ACC112 (cell line): ENCODE measurements at regions not wholly inside any gene's neighbourhood (a gene's known extent, or its start where the extent isn't known, plus 50 kb on each side); places are given as distances from the start of the nearest gene placed in this dataset.
"Not testable (repeated sequence)": the region's sequence is repeated elsewhere in the genome, so short reads cannot be mapped to it uniquely, and the experiment has no call there.

Source experiments
- H2AFZ ChIP-seq: fragments of 200-600 bp; sonication (generic); one replicate; pipeline ENCODE4 v1.6.0; 2017; ENCODE audit warnings: antibody characterized with exemption, low read length; ENCODE audit not compliant: unreplicated experiment
- H3K27ac ChIP-seq: fragments of 200-600 bp; sonication (generic); 2 replicates; pipeline ENCODE4 v1.5.1; 2014; ENCODE audit warnings: low read depth, mild to moderate bottlenecking, antibody characterized with exemption, low read length, moderate library complexity
- H3K27me3 ChIP-seq: fragments of 200-600 bp; sonication (generic); 2 replicates; pipeline ENCODE4 v1.6.1; 2014; ENCODE audit warnings: mild to moderate bottlenecking, antibody characterized with exemption, low read length, moderate library complexity, mixed read lengths; ENCODE audit not compliant: insufficient read depth
- H3K36me3 ChIP-seq: fragments of 200-600 bp; sonication (generic); 2 replicates; pipeline ENCODE4 v1.6.1; 2016; ENCODE audit warnings: mild to moderate bottlenecking, antibody characterized with exemption, low read length, moderate library complexity, mixed read lengths; ENCODE audit not compliant: insufficient read depth
- H3K4me1 ChIP-seq: fragments of 200-600 bp; sonication (generic); one replicate; pipeline ENCODE4 v1.6.1; 2016; ENCODE audit warnings: low read length, mixed read lengths; ENCODE audit not compliant: insufficient read depth, unreplicated experiment, control insufficient read depth
- H3K4me3 ChIP-seq: fragments of 200-600 bp; sonication (generic); 2 replicates; pipeline ENCODE4 v1.5.1; 2014; ENCODE audit warnings: mild to moderate bottlenecking, low read depth, low read length
- H3K79me2 ChIP-seq: fragments of 200-600 bp; sonication (generic); one replicate; pipeline ENCODE4 v1.6.0; 2016; ENCODE audit warnings: low read length; ENCODE audit not compliant: control insufficient read depth, unreplicated experiment, insufficient read depth

GRCh38 chr5:15116996-15117395, 245.4 kb upstream of the ANKH start:
- Histone ChIP-seq H3K27ac (no peak overlapping the region), H2AFZ (no peak overlapping the region), H3K27me3 (peaks cover 33% of the 10 kb centered on the region; the same call in 1 of the 2 replicates), H3K4me3 (no peak overlapping the region), H3K36me3 (no peaks in the 10 kb centered on the region), H3K4me1 (no peaks in the 10 kb centered on the region), H3K79me2 (no peaks in the 10 kb centered on the region)

GRCh38 chr5:15106530-15107283, 235.1 kb upstream of the ANKH start:
- no peak overlapping the region for H3K27ac ChIP-seq

DNA sequence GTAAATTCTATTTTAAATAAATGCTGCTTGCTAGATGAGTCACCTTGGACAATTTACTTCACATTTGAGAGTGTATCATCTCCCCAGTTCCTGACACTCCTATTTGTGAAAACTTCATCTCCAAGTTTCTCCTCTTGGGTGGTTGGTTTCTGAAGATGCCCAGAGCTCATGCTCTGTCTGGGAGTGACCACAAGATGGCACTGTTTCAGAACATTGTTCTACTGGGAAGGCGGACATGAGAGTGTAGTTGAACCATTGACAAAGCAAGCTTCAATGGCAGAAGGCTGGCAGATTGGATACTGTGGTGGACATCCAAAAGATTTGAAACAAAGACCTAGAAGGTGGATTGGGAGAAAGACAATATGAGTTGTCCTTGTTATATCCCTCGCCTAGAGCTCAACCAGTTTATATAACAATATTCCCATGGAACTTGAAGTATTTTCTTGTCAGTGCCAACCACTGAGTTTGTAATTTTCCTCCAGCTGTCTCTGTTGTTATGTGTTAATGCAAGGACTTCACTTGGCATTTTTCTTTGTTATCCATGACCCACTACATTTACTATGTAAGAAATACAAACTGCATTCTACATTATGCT, 234.3 kb upstream of the ANKH start:
- Histone ChIP-seq H3K4me3 (no peak overlapping the region), H3K27ac (no peak overlapping the region), H3K36me3 (no peaks in the 10 kb centered on the region), H3K27me3 (peaks cover 26% of the 10 kb centered on the region), H3K4me1 (no peaks in the 10 kb centered on the region), H3K79me2 (no peaks in the 10 kb centered on the region), H2AFZ (no peak overlapping the region)

More at GRCh38 chr5:15106530-15107283, 235.1 kb upstream of the ANKH start:
- no peaks in the 10 kb centered on the region for H3K36me3 ChIP-seq
- no peak overlapping the region for H2AFZ ChIP-seq
- peaks cover 26% of the 10 kb centered on the region for H3K27me3 ChIP-seq
- no peak overlapping the region for H3K4me3 ChIP-seq
- no peaks in the 10 kb centered on the region for H3K79me2 ChIP-seq
- no peaks in the 10 kb centered on the region for H3K4me1 ChIP-seq

- Histone ChIP-seq H3K36me3 (no peaks in the 10 kb centered on the region), H3K27ac (no peak overlapping the region), H2AFZ (no peak overlapping the region), H3K79me2 (no peaks in the 10 kb centered on the region), H3K4me1 (no peaks in the 10 kb centered on the region), H3K27me3 (peaks cover 26% of the 10 kb centered on the region), H3K4me3 (no peak overlapping the region)
These were observed 232.3 kb upstream of the ANKH start for GRCh38 chr5:15103864-15104263.

GRCh38 chr5:15103130-15103529, 231.6 kb upstream of the ANKH start:
- no peaks in the 10 kb centered on the region for H3K4me1 ChIP-seq
- no peak overlapping the region for H3K4me3 ChIP-seq
- H3K27me3 ChIP-seq, result peaks cover 26% of the 10 kb centered on the region
- no peak overlapping the region for H3K27ac ChIP-seq
- H2AFZ ChIP-seq, result no peak overlapping the region
- H3K79me2 ChIP-seq, result no peaks in the 10 kb centered on the region
- H3K36me3 ChIP-seq, result no peaks in the 10 kb centered on the region

- H3K27me3 ChIP-seq, result peaks cover under 1% of the 10 kb centered on the region; the same call in 1 of the 2 replicates
- H2AFZ ChIP-seq, result no peak overlapping the region
- H3K79me2 ChIP-seq, result no peaks in the 10 kb centered on the region
- no peaks in the 10 kb centered on the region for H3K4me1 ChIP-seq
- H3K4me3 ChIP-seq, result no peak overlapping the region
- H3K36me3 ChIP-seq, result no peaks in the 10 kb centered on the region
- H3K27ac ChIP-seq, result no peak overlapping the region
These were observed 226.0 kb upstream of the ANKH start for GRCh38 chr5:15097552-15097951.

DNA sequence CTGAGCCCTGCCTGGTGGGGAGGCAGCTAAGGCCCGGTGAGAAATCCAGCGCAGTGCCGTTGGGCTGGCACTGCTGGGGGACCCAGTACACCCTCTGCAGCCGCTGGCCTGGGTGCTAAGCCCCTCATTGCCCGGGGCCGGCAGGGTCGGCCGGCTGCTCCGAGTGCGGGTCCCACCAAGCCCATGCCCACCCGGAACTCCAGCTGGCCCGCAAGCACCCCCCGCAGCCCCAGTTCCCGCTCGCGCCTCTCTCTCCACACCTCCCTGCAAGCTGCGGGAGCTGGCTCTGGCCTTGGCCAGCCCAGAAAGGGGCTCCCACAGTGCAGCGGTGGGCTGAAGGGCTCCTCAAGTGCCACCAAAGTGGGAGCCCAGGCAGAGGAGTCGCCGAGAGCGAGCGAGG, 225.1 kb upstream of the ANKH start:
- not testable (repeated sequence) for H3K4me1 ChIP-seq, H3K4me3 ChIP-seq, H2AFZ ChIP-seq, H3K27me3 ChIP-seq, H3K27ac ChIP-seq, H3K36me3 ChIP-seq, H3K79me2 ChIP-seq

GRCh38 chr5:15092801-15093200, 221.2 kb upstream of the ANKH start:
- Histone ChIP-seq H3K27me3 (peaks cover 4% of the 10 kb centered on the region; the same call in 1 of the 2 replicates), H3K36me3 (no peaks in the 10 kb centered on the region), H3K4me1 (no peaks in the 10 kb centered on the region), H3K27ac (no peak overlapping the region), H2AFZ (no peak overlapping the region), H3K79me2 (no peaks in the 10 kb centered on the region), H3K4me3 (no peak overlapping the region)

DNA sequence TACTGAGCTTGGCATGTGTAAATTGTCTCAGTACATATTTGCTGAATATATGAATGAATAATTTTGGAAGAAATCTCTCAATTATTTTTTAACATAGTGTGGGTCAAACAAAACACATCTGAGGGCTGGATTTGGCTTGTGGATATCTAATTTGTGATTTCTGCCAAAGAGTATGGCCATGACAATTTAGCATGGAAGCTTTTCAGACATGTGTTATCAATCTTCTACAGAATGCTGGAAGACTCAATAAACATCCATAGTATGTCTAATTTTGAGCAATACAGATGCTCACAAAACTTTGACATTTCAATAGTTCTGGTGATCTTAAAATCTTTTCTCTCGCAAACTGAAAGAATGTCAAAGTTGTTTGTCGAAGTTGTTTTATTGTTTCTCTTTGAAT, 214.1 kb upstream of the ANKH start:
- Histone ChIP-seq H3K4me1 (no peaks in the 10 kb centered on the region), H3K79me2 (no peaks in the 10 kb centered on the region), H2AFZ (no peak overlapping the region), H3K27ac (no peak overlapping the region), H3K4me3 (no peak overlapping the region), H3K36me3 (no peaks in the 10 kb centered on the region), H3K27me3 (peaks cover 47% of the 10 kb centered on the region)

DNA sequence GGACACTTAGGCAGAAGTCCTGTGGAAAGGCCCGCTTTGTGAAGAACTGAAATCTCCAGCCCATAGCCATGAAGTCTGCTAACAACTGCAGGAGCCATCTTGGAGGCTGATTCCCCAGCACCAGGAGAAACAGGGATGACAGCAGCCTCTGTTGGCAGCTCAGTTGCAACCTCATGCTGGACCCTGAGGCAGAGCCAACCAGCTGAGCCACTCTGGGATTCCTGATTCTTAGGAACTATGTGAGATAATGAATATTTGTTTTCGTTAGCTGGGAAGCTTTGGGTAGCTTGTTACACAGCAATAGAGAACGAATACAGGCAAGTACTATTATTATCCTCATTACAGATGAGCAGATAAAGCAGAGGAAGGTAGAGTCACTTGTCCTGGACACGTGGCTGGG, 210.5 kb upstream of the ANKH start:
- Histone ChIP-seq H3K4me3 (no peak overlapping the region), H2AFZ (no peak overlapping the region), H3K79me2 (no peaks in the 10 kb centered on the region), H3K4me1 (no peaks in the 10 kb centered on the region), H3K27ac (no peak overlapping the region), H3K27me3 (peaks cover 60% of the 10 kb centered on the region), H3K36me3 (no peaks in the 10 kb centered on the region)

- Histone ChIP-seq H3K27me3 (peaks cover 49% of the 10 kb centered on the region), H2AFZ (no peak overlapping the region)
These were observed 208.6 kb upstream of the ANKH start for GRCh38 chr5:15080219-15080618.

More at GRCh38 chr5:15080219-15080618, 208.6 kb upstream of the ANKH start:
- Histone ChIP-seq H3K79me2 (no peaks in the 10 kb centered on the region), H3K36me3 (no peaks in the 10 kb centered on the region), H3K27ac (no peak overlapping the region), H3K4me3 (no peak overlapping the region), H3K4me1 (no peaks in the 10 kb centered on the region)
